ENCODE measurements at regions not wholly inside any gene's neighbourhood (a gene's known extent, or its start where the extent isn't known, plus 50 kb on each side); places are given as distances from the start of the nearest gene placed in this dataset.
A peak's percentile ranks its signal among the peaks of the same experiment; 100 is the strongest.

- no peaks in the 10 kb centered on the region for H3K27me3 ChIP-seq
- H3K36me3 ChIP-seq = no peaks in the 10 kb centered on the region
- H3K9me3 ChIP-seq = no peaks in the 10 kb centered on the region
- FAIRE-seq (no peak), ATAC-seq (no peak), DNase-seq (peak in 2 of 6 donors; percentile 5 to 30)
- intact Hi-C loops (cut with DNase I) = no loop called here
- H3K4me3 ChIP-seq = no peak overlapping the region
- TF ChIP-seq CTCF (IDR thresholded peaks at IDR 0.05) = no peak
- 63 to 69% methylated on average over 6 of the region's 6 CpGs for WGBS, 2 donors
- no peaks in the 10 kb centered on the region for H3K4me1 ChIP-seq
- H3K27ac ChIP-seq = no peak overlapping the region
Measured at GRCh38 chr5:101860563-101860962, 435.5 kb downstream of the SLCO4C1 start.

GRCh38 chr5:101860145-101860544 is 435.9 kb downstream of the SLCO4C1 start:
- Histone ChIP-seq H3K27ac (no peak overlapping the region), H3K4me1 (no peaks in the 10 kb centered on the region), H3K9me3 (no peaks in the 10 kb centered on the region), H3K4me3 (no peak overlapping the region), H3K36me3 (no peaks in the 10 kb centered on the region), H3K27me3 (no peaks in the 10 kb centered on the region)
- FAIRE-seq (no peak), ATAC-seq (no peak), DNase-seq (peak in 3 of 6 donors; percentile 3 to 36 (median 5))
- 79 to 88% methylated on average over 10 of the region's 10 CpGs for WGBS, 2 donors
- TF ChIP-seq CTCF (IDR thresholded peaks at IDR 0.05) = no peak
- intact Hi-C loops (cut with DNase I) = no loop called here

- intact Hi-C loops (cut with DNase I) = no loop called here
- no peaks in the 10 kb centered on the region for H3K4me1 ChIP-seq
- no peaks in the 10 kb centered on the region for H3K36me3 ChIP-seq
- H3K9me3 ChIP-seq = peaks cover 0 to 2% (median 0%) of the 10 kb centered on the region in 4 donors
- DNase-seq (no peak), FAIRE-seq (no peak), ATAC-seq (no peak)
- H3K27me3 ChIP-seq = no peaks in the 10 kb centered on the region
- no peak for TF ChIP-seq CTCF (IDR thresholded peaks at IDR 0.05)
- H3K27ac ChIP-seq = no peak overlapping the region
- H3K4me3 ChIP-seq = no peak overlapping the region
Measured at GRCh38 chr5:101846496-101846895, 449.6 kb downstream of the SLCO4C1 start.

GRCh38 chr5:101843055-101843454 is 453.0 kb downstream of the SLCO4C1 start:
- Histone ChIP-seq H3K36me3 (no peaks in the 10 kb centered on the region), H3K4me1 (no peaks in the 10 kb centered on the region), H3K27ac (no peak overlapping the region), H3K9me3 (peaks cover 0 to 2% (median 0%) of the 10 kb centered on the region in 4 donors), H3K27me3 (no peaks in the 10 kb centered on the region), H3K4me3 (no peak overlapping the region)
- 39 to 68% methylated on average over 1 of the region's 1 CpG for WGBS, 2 donors
- intact Hi-C loops (cut with DNase I) = no loop called here
- no peak for DNase-seq
- no peak for FAIRE-seq
- ATAC-seq = no peak
- TF ChIP-seq CTCF (IDR thresholded peaks at IDR 0.05) = no peak

GRCh38 chr5:101838435-101838834 is 457.6 kb downstream of the SLCO4C1 start:
- Histone ChIP-seq H3K36me3 (no peaks in the 10 kb centered on the region), H3K27me3 (no peaks in the 10 kb centered on the region), H3K27ac (no peak overlapping the region), H3K4me1 (no peaks in the 10 kb centered on the region), H3K9me3 (no peaks in the 10 kb centered on the region), H3K4me3 (no peak overlapping the region)
- DNase-seq = no peak
- ATAC-seq = no peak
- TF ChIP-seq CTCF (IDR thresholded peaks at IDR 0.05) = no peak
- WGBS, 2 donors = 32 to 41% methylated on average over 5 of the region's 5 CpGs
- intact Hi-C loops (cut with DNase I) = no loop called here
- FAIRE-seq = no peak
